Vagina (tissue), 2 donors: ENCODE measurements at regions not wholly inside any gene's neighbourhood (a gene's known extent, or its start where the extent isn't known, plus 50 kb on each side); places are given as distances from the start of the nearest gene placed in this dataset.

Experiments used
- CTCF ChIP-seq, 3 experiments: fragments of 450-650 bp in 2 of 3; fragments of 200-600 bp in 1 of 3; sonication (generic) in 1 of 3; IDR thresholded peaks; one replicate each; pipeline ENCODE4 v1.5.1; 2017 to 2019; ENCODE audit warnings: antibody characterized with exemption in 3 of 3, mild to moderate bottlenecking in 2 of 3, moderate library complexity in 2 of 3
- POLR2A ChIP-seq, 2 donors: fragments of 450-650 bp; IDR thresholded peaks; one replicate each; pipeline ENCODE4 v1.6.1; 2017; ENCODE audit warnings: antibody characterized with exemption in 2 of 2, mild to moderate bottlenecking in 2 of 2, moderate library complexity in 2 of 2

GRCh38 chr7:13743226-13743625, 246.2 kb downstream of the ETV1 start:
- TF ChIP-seq POLR2A (IDR thresholded peaks at IDR 0.05) = no peak
- TF ChIP-seq CTCF (IDR thresholded peaks at IDR 0.05) = no peak
